Neural cell (in vitro differentiated cells): ENCODE measurements at regions not wholly inside any gene's neighbourhood (a gene's known extent, or its start where the extent isn't known, plus 50 kb on each side); places are given as distances from the start of the nearest gene placed in this dataset.
A peak's percentile ranks its signal among the peaks of the same experiment; 100 is the strongest.

Experiments used
- H2AFZ ChIP-seq: fragments of 200-600, 300-800 bp; sonication (generic), shearing (Covaris generic); 2 replicates; pipeline ENCODE4 v1.6.0; 2014; ENCODE audit warnings: low read depth, mild to moderate bottlenecking, antibody characterized with exemption, low read length, moderate library complexity
- H3F3A ChIP-seq: fragments of 200-600 bp; shearing (Covaris generic); 2 replicates; pipeline ENCODE4 v1.6.1; 2016; ENCODE audit warnings: mild to moderate bottlenecking, moderate library complexity, mixed read lengths, antibody characterized with exemption, low read length; ENCODE audit not compliant: insufficient read depth, poor library complexity, severe bottlenecking
- H3K27ac ChIP-seq: fragments of 200-600, 300-800 bp; sonication (generic), shearing (Covaris generic); 2 replicates; pipeline ENCODE4 v1.5.1; 2014; ENCODE audit warnings: mild to moderate bottlenecking, low read length, moderate library complexity
- H3K27me3 ChIP-seq: fragments of 300-800, 200-600 bp; sonication (generic), shearing (Covaris generic); 2 replicates; pipeline ENCODE4 v1.6.0; 2014; ENCODE audit warnings: mild to moderate bottlenecking, low read depth, low read length, moderate library complexity; ENCODE audit not compliant: insufficient read depth
- H3K36me3 ChIP-seq: fragments of 300-800, 200-600 bp; sonication (generic), shearing (Covaris generic); 2 replicates; pipeline ENCODE4 v1.5.1; 2014; ENCODE audit warnings: mild to moderate bottlenecking, antibody characterized with exemption, low read length, moderate library complexity; ENCODE audit not compliant: insufficient read depth
- H3K4me2 ChIP-seq: fragments of 300-800, 200-600 bp; sonication (generic), shearing (Covaris generic); 2 replicates; pipeline ENCODE4 v1.6.0; 2014; ENCODE audit warnings: mild to moderate bottlenecking, low read length
- H3K4me3 ChIP-seq: fragments of 300-800, 200-600 bp; sonication (generic), shearing (Covaris generic); 2 replicates; pipeline ENCODE4 v1.5.1; 2014; ENCODE audit warnings: mild to moderate bottlenecking, low read length, moderate library complexity
- H3K79me2 ChIP-seq: fragments of 200-600 bp; shearing (Covaris generic); replicated peaks from 2 replicates; pipeline ENCODE4 v1.6.0; 2014; ENCODE audit warnings: mild to moderate bottlenecking, low read length, moderate library complexity; ENCODE audit not compliant: insufficient read depth
- H3K9ac ChIP-seq: fragments of 300-800, 200-600 bp; sonication (generic), shearing (Covaris generic); 2 replicates; pipeline ENCODE4 v1.6.1; 2016; ENCODE audit warnings: mild to moderate bottlenecking, low read length, mixed read lengths
- H3K9me2 ChIP-seq: fragments of 200-600 bp; shearing (Covaris generic); 2 replicates; pipeline ENCODE4 v1.6.1; 2016; ENCODE audit warnings: mild to moderate bottlenecking, low read length, mixed read lengths; ENCODE audit not compliant: insufficient read depth
- H3K9me3 ChIP-seq: fragments of 200-600, 300-800 bp; sonication (generic), shearing (Covaris generic); 2 replicates; pipeline ENCODE4 v1.6.1; 2016; ENCODE audit warnings: mild to moderate bottlenecking, mixed run types, low read length, moderate library complexity, mixed read lengths
- H4K20me1 ChIP-seq: fragments of 200-600 bp; shearing (Covaris generic); 2 replicates; pipeline ENCODE4 v1.6.1; 2016; ENCODE audit warnings: mild to moderate bottlenecking, mixed run types; ENCODE audit not compliant: insufficient read depth
- EP300 ChIP-seq: fragments of 450-650 bp; conservative IDR thresholded peaks from 2 replicates; pipeline ENCODE4 v1.6.1; 2014; ENCODE audit warnings: antibody characterized with exemption, mild to moderate bottlenecking, moderate library complexity; ENCODE audit not compliant: poor library complexity, severe bottlenecking
- EZH2 ChIP-seq: fragments of 200-600, 300-800 bp; shearing (Covaris generic), sonication (generic); IDR thresholded peaks from 2 replicates; pipeline ENCODE4 v1.6.1; 2014; ENCODE audit warnings: antibody characterized with exemption, low read length, borderline replicate concordance, mild to moderate bottlenecking; ENCODE audit not compliant: insufficient read depth, poor library complexity, severe bottlenecking
- MXI1 ChIP-seq: fragments of 450-650 bp; conservative IDR thresholded peaks from 2 replicates; pipeline ENCODE4 v1.6.1; 2014; ENCODE audit warnings: antibody characterized with exemption, mild to moderate bottlenecking; ENCODE audit not compliant: poor library complexity, severe bottlenecking
- POLR2AphosphoS5 ChIP-seq: IDR thresholded peaks from 2 replicates; pipeline ENCODE4 v1.6.1; 2012
- RAD21 ChIP-seq: fragments of 450-650 bp; conservative IDR thresholded peaks from 2 replicates; pipeline ENCODE4 v1.6.1; 2014; ENCODE audit warnings: antibody characterized with exemption, mild to moderate bottlenecking, moderate library complexity
- REST ChIP-seq: IDR thresholded peaks from 2 replicates; pipeline ENCODE4 v1.6.1; 2012; ENCODE audit warnings: borderline replicate concordance
- SMC3 ChIP-seq: fragments of 450-650 bp; conservative IDR thresholded peaks from 2 replicates; pipeline ENCODE4 v1.6.1; 2014; ENCODE audit warnings: antibody characterized with exemption, mild to moderate bottlenecking, moderate library complexity; ENCODE audit not compliant: poor library complexity
- TAF1 ChIP-seq: IDR thresholded peaks from 2 replicates; pipeline ENCODE4 v1.6.1; 2012; ENCODE audit warnings: low read depth
- TF ChIP-seq, protein P1 (sequence below): fragments of 450-650 bp; IDR thresholded peaks from 2 replicates; pipeline ENCODE4 v1.5.1; 2014; ENCODE audit warnings: antibody characterized with exemption, mild to moderate bottlenecking, moderate library complexity; ENCODE audit not compliant: poor library complexity, severe bottlenecking

DNA sequence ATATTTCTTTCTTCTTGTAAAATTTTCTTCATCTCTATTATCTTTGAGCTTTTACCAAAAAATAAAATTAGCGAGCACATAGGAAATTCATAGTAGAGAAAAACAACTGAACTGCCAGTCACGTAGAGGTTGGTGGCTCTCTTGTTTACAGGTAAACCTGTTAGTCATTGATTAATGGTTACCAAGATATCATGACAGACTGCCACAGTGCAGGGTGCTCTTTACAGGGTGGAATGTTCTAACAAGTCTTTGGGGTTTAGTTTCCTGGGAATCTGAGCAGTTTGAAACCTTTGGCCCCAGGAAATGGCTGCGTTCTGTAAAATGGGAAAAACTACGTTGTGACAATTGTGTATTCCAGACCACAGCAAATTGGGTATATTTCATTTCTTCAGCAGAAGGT lies 407.3 kb upstream of the ADARB2 start:
- H4K20me1 ChIP-seq: no peaks in the 10 kb centered on the region
- H3K36me3 ChIP-seq: no peaks in the 10 kb centered on the region
- no peak overlapping the region for H3K27ac ChIP-seq
- H3K4me3 ChIP-seq: no peak overlapping the region
- H3K27me3 ChIP-seq: no peaks in the 10 kb centered on the region
- no peak for TF ChIP-seq RAD21
- TF ChIP-seq SMC3: no peak
- TF ChIP-seq, protein P1, sequence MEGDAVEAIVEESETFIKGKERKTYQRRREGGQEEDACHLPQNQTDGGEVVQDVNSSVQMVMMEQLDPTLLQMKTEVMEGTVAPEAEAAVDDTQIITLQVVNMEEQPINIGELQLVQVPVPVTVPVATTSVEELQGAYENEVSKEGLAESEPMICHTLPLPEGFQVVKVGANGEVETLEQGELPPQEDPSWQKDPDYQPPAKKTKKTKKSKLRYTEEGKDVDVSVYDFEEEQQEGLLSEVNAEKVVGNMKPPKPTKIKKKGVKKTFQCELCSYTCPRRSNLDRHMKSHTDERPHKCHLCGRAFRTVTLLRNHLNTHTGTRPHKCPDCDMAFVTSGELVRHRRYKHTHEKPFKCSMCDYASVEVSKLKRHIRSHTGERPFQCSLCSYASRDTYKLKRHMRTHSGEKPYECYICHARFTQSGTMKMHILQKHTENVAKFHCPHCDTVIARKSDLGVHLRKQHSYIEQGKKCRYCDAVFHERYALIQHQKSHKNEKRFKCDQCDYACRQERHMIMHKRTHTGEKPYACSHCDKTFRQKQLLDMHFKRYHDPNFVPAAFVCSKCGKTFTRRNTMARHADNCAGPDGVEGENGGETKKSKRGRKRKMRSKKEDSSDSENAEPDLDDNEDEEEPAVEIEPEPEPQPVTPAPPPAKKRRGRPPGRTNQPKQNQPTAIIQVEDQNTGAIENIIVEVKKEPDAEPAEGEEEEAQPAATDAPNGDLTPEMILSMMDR: no peak
- no peak for TF ChIP-seq REST
- TF ChIP-seq EP300: no peak
- no peak for TF ChIP-seq POLR2AphosphoS5
- TF ChIP-seq TAF1: no peak
- no peak for TF ChIP-seq MXI1
- no peaks in the 10 kb centered on the region for H3K79me2 ChIP-seq
- no peak overlapping the region for H3K9ac ChIP-seq
- H3F3A ChIP-seq: no peaks in the 10 kb centered on the region
- no peak overlapping the region for H2AFZ ChIP-seq
- H3K4me2 ChIP-seq: no peak overlapping the region
- H3K9me3 ChIP-seq: no peaks in the 10 kb centered on the region
- no peaks in the 10 kb centered on the region for H3K9me2 ChIP-seq

DNA sequence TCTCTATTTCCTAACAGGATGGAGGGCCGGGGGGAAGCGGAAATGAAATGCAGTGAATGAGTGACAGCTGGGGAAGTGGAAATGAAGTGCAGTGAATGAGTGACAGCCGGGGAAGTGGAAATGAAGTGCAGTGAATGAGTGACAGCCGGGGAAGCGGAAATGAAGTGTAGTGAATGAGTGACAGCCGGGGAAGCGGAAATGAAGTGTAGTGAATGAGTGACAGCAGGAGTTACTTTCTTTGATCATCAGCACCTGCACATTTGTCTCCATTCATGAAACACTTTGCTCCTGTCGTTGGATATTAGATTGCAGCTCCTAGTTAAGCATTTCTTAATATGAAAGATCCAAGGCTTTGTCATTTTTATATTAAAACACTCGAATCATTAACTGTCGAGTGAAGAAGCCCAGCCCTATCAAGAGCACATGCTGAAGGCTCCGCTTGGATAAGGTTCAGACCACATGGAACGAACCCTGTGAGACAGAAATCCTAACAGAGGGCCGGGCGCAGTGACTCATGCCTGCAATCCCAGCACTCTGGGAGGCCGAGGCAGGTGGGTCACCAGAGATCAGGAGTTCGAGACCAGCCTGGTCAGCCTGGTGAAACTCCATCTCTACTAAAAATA lies 406.0 kb upstream of the ADARB2 start:
- Histone ChIP-seq H3K9ac (no peak overlapping the region), H4K20me1 (no peaks in the 10 kb centered on the region), H3K9me2 (no peaks in the 10 kb centered on the region), H3K36me3 (no peaks in the 10 kb centered on the region), H3K79me2 (no peaks in the 10 kb centered on the region), H3K9me3 (no peaks in the 10 kb centered on the region), H3K27ac (peak overlapping the region; percentile 45), H3F3A (no peaks in the 10 kb centered on the region), H3K27me3 (no peaks in the 10 kb centered on the region), H3K4me2 (no peak overlapping the region), H2AFZ (no peak overlapping the region), H3K4me3 (no peak overlapping the region)
- TF ChIP-seq REST: no peak
- peak; percentile 66 for TF ChIP-seq EP300
- TF ChIP-seq SMC3: no peak
- no peak for TF ChIP-seq EZH2
- peak; percentile 51 for TF ChIP-seq POLR2AphosphoS5
